CD4-positive, alpha-beta T cell (primary cell): ENCODE measurements at regions not wholly inside any gene's neighbourhood (a gene's known extent, or its start where the extent isn't known, plus 50 kb on each side); places are given as distances from the start of the nearest gene placed in this dataset.

Source experiments
- ATAC-seq: fragments of 200-7000 bp; cut with Tn5 transposase; one replicate; pipeline ENCODE4 v1.10.0; 2022; ENCODE audit warnings: mild to moderate bottlenecking; ENCODE audit not compliant: poor library complexity
- CTCF ChIA-PET: fragments of 350-600 bp; sonication (Branson Sonifier 250); formaldehyde crosslinking; loops from one replicate; lab custom pipeline; 2021; ENCODE audit warnings: antibody characterized with exemption, inconsistent platforms; lab: Charles Lee
- POLR2A ChIA-PET: fragments of 350-600 bp; sonication (Branson Sonifier 250); formaldehyde crosslinking; loops from one replicate; lab custom pipeline; 2021; ENCODE audit warnings: antibody characterized with exemption, inconsistent platforms; lab: Charles Lee
- DNase-seq, 14 experiments: peaks; one replicate each; pipeline ENCODE4 v3.0.0-alpha.2; 2013 to 2020; ENCODE audit warnings: mixed read lengths in 2 of 14
- H3K27ac ChIP-seq, 2 donors: one replicate each; pipeline versions ENCODE4 v1.5.1 to v1.7.0; 2013; ENCODE audit warnings: low read length in 2 of 2, low read depth in 1 of 2, mild to moderate bottlenecking in 1 of 2
- H3K27me3 ChIP-seq, 2 experiments: 1 replicate in 1 of 2; 2 replicates in 1 of 2; pipeline versions ENCODE4 v1.6.1 to v1.7.0; 2013; ENCODE audit warnings: low read length in 2 of 2, control low read depth in 1 of 2, mild to moderate bottlenecking in 1 of 2, moderate library complexity in 1 of 2; ENCODE audit not compliant: insufficient read depth in 2 of 2, control insufficient read depth in 1 of 2
- H3K36me3 ChIP-seq: one replicate; pipeline ENCODE4 v1.6.1; 2013; ENCODE audit warnings: low read length, control low read depth; ENCODE audit not compliant: insufficient read depth
- H3K4me1 ChIP-seq: one replicate; pipeline ENCODE4 v1.6.1; 2013; ENCODE audit warnings: low read length, control low read depth; ENCODE audit not compliant: insufficient read depth
- H3K4me3 ChIP-seq: one replicate; pipeline ENCODE4 v1.5.1; 2013; ENCODE audit warnings: mild to moderate bottlenecking, low read length, moderate library complexity
- H3K9me3 ChIP-seq, 2 experiments: 1 replicate in 1 of 2; 2 replicates in 1 of 2; pipeline versions ENCODE4 v1.6.1 to v1.7.0; 2013; ENCODE audit warnings: low read length in 2 of 2, mild to moderate bottlenecking in 2 of 2, control low read depth in 1 of 2, moderate library complexity in 1 of 2; ENCODE audit not compliant: control insufficient read depth in 1 of 2, insufficient read depth in 1 of 2
- H3K27ac Mint-ChIP-seq: one replicate; pipeline ENCODE4 v1.8.0; 2020; ENCODE audit warnings: mixed read lengths
- H3K27me3 Mint-ChIP-seq: one replicate; pipeline ENCODE4 v1.8.0; 2021; ENCODE audit warnings: mixed read lengths
- H3K36me3 Mint-ChIP-seq: one replicate; pipeline ENCODE4 v1.8.0; 2021; ENCODE audit warnings: low read depth, mixed read lengths
- H3K4me1 Mint-ChIP-seq: one replicate; pipeline ENCODE4 v1.8.0; 2021; ENCODE audit warnings: low read depth, mixed read lengths
- H3K4me3 Mint-ChIP-seq: one replicate; pipeline ENCODE4 v1.8.0; 2020; ENCODE audit warnings: mild to moderate bottlenecking, mixed read lengths
- H3K9me3 Mint-ChIP-seq: one replicate; pipeline ENCODE4 v1.8.0; 2020; ENCODE audit warnings: mixed read lengths
- intact Hi-C, 2 experiments: fragments of 100-400 bp; cut with DNase I in 1 of 2; cut with micrococcal nuclease in 1 of 2; formaldehyde crosslinking; loops; one replicate each; pipeline versions ENCODE4 v1.15.1 to v1.9.0; 2023 to 2025; cut with DNase I, micrococcal nuclease
- TF ChIP-seq, protein P1 (sequence below): fragments of 200-600 bp; IDR thresholded peaks from one replicate; pipeline ENCODE4 v1.8.0; 2022; ENCODE audit warnings: antibody characterized with exemption, mild to moderate bottlenecking

- H3K4me3 Mint-ChIP-seq: no peak overlapping the region
- DNase-seq (no peak), ATAC-seq (no peak)
- no peaks in the 10 kb centered on the region for H3K4me1 Mint-ChIP-seq
- H3K36me3 Mint-ChIP-seq: no peaks in the 10 kb centered on the region
- no peak overlapping the region for H3K4me3 ChIP-seq
- H3K9me3 ChIP-seq: no peaks in the 10 kb centered on the region
- no peak overlapping the region for H3K27ac ChIP-seq
- intact Hi-C loops: no loop called here
- ChIA-PET POLR2A (no interaction called here), CTCF (no interaction called here)
- no peaks in the 10 kb centered on the region for H3K4me1 ChIP-seq
- H3K27me3 Mint-ChIP-seq: peaks cover 36% of the 10 kb centered on the region
- H3K36me3 ChIP-seq: no peaks in the 10 kb centered on the region
- H3K27me3 ChIP-seq: peaks cover 0 to 7% of the 10 kb centered on the region in 2 experiments
- H3K9me3 Mint-ChIP-seq: no peaks in the 10 kb centered on the region
- no peak overlapping the region for H3K27ac Mint-ChIP-seq
- TF ChIP-seq, protein P1, sequence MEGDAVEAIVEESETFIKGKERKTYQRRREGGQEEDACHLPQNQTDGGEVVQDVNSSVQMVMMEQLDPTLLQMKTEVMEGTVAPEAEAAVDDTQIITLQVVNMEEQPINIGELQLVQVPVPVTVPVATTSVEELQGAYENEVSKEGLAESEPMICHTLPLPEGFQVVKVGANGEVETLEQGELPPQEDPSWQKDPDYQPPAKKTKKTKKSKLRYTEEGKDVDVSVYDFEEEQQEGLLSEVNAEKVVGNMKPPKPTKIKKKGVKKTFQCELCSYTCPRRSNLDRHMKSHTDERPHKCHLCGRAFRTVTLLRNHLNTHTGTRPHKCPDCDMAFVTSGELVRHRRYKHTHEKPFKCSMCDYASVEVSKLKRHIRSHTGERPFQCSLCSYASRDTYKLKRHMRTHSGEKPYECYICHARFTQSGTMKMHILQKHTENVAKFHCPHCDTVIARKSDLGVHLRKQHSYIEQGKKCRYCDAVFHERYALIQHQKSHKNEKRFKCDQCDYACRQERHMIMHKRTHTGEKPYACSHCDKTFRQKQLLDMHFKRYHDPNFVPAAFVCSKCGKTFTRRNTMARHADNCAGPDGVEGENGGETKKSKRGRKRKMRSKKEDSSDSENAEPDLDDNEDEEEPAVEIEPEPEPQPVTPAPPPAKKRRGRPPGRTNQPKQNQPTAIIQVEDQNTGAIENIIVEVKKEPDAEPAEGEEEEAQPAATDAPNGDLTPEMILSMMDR: no peak
Observed at GRCh38 chr10:130635528-130635927, 499.3 kb downstream of the GLRX3 start.

DNA sequence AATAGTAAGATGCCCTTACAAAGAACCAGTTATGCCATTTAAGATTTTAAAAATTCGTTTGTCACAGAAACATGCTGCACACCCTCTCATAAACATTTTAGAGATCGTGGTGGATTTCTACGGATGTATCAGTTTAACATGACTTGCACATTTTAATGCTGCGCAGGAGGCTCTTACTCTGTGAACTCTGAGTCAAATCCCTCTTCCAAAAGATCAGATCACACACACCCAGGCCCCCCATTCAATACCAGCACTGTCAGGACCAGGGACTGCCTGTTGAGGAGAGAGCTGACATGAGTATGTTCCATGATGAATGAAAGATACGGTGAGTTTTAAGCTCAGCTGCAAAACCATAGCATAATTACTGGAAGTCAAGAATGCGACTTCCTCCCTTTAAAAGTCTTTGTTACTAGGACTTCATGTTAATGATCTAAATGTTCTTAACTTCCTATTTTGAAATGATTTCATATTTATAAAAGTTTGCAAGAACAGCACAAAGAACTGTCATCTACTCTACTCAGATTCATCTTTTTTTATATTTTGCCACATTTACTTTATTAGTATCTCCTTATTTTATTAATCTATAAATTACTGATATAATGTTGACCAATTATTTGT is 500.2 kb downstream of the GLRX3 start:
- H3K4me1 Mint-ChIP-seq: no peaks in the 10 kb centered on the region
- no peak overlapping the region for H3K4me3 Mint-ChIP-seq
- Histone ChIP-seq H3K36me3 (no peaks in the 10 kb centered on the region), H3K27ac (no peak overlapping the region), H3K9me3 (no peaks in the 10 kb centered on the region), H3K4me3 (no peak overlapping the region), H3K27me3 (peaks cover 0 to 7% of the 10 kb centered on the region in 2 experiments), H3K4me1 (no peaks in the 10 kb centered on the region)
- no peaks in the 10 kb centered on the region for H3K9me3 Mint-ChIP-seq
- ChIA-PET POLR2A (no interaction called here), CTCF (no interaction called here)
- no peak overlapping the region for H3K27ac Mint-ChIP-seq
- intact Hi-C loops: no loop called here
- DNase-seq: no peak
- H3K36me3 Mint-ChIP-seq: no peaks in the 10 kb centered on the region
- TF ChIP-seq, protein P1: no peak
- ATAC-seq: no peak
- H3K27me3 Mint-ChIP-seq: peaks cover 36% of the 10 kb centered on the region

DNA sequence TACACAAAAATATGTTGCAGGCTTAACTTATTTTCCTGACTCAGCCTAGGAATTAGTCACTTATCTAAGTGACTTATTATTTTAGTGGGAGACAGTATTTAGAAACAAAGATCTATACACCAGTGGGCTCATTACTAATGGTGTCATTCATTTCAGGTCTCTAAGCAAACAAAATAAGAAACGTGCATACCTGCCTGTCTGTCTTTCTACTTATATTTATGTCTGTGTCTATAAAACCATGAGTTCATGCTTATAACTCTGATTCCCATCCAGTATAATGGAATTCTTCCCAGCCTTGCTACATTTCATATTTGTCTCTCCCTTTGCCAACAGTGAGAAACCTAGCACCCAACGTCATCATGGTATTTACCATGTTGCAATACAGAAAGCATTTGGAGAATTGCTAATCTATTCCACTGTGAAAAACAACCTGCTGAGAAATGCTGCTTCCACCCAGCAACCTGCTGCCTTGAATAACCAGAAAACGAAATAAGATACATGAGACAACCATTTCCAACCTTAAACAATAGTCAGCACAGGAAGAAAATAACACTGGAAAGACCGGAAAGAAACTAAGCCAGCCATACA is 501.0 kb downstream of the GLRX3 start:
- Mint-ChIP-seq H3K4me1 (no peaks in the 10 kb centered on the region), H3K36me3 (no peaks in the 10 kb centered on the region), H3K27ac (no peak overlapping the region), H3K4me3 (no peak overlapping the region), H3K9me3 (no peaks in the 10 kb centered on the region), H3K27me3 (peaks cover 33% of the 10 kb centered on the region)
- TF ChIP-seq, protein P1: no peak
- Histone ChIP-seq H3K9me3 (no peaks in the 10 kb centered on the region), H3K27me3 (peaks cover 0 to 7% of the 10 kb centered on the region in 2 experiments), H3K36me3 (no peaks in the 10 kb centered on the region), H3K4me1 (no peaks in the 10 kb centered on the region), H3K27ac (no peak overlapping the region), H3K4me3 (no peak overlapping the region)
- DNase-seq (no peak), ATAC-seq (no peak)
- ChIA-PET CTCF (no interaction called here), POLR2A (no interaction called here)
- intact Hi-C loops: no loop called here
